Lower lobe of right lung (tissue), 2 donors: ENCODE measurements at regions not wholly inside any gene's neighbourhood (a gene's known extent, or its start where the extent isn't known, plus 50 kb on each side); places are given as distances from the start of the nearest gene placed in this dataset.

Source experiments
- ATAC-seq, 2 donors: fragments of 200-7000 bp; cut with Tn5 transposase; one replicate each; pipeline ENCODE4 v1.9.1; 2020 to 2022; ENCODE audit warnings: mild to moderate bottlenecking in 2 of 2, moderate library complexity in 2 of 2
- DNase-seq: peaks from one replicate; pipeline ENCODE4 v3.0.0-alpha.2; 2020
- H3K27ac ChIP-seq: fragments of 200-600 bp; one replicate; pipeline ENCODE4 v1.8.0; 2022
- H3K27me3 ChIP-seq: fragments of 200-600 bp; one replicate; pipeline ENCODE4 v1.8.0; 2022; ENCODE audit warnings: low read depth
- H3K36me3 ChIP-seq: fragments of 200-600 bp; one replicate; pipeline ENCODE4 v1.8.0; 2022; ENCODE audit warnings: mild to moderate bottlenecking
- H3K4me1 ChIP-seq: fragments of 200-600 bp; one replicate; pipeline ENCODE4 v1.8.0; 2022
- H3K4me3 ChIP-seq: fragments of 200-600 bp; one replicate; pipeline ENCODE4 v1.8.0; 2022; ENCODE audit warnings: mild to moderate bottlenecking
- H3K9me3 ChIP-seq: fragments of 200-600 bp; one replicate; pipeline ENCODE4 v1.8.0; 2022
- intact Hi-C: fragments of 100-400 bp; cut with DNase I; formaldehyde crosslinking; loops from one replicate; pipeline ENCODE4 v1.11.0; 2022
- TF ChIP-seq, protein P1 (sequence below): fragments of 200-600 bp; IDR thresholded peaks from one replicate; pipeline ENCODE4 v1.8.0; 2022; ENCODE audit warnings: antibody characterized with exemption, mild to moderate bottlenecking
- donor health status: DM: no; HTN: yes; CAD: no; lungs with severe emphysema.

DNA sequence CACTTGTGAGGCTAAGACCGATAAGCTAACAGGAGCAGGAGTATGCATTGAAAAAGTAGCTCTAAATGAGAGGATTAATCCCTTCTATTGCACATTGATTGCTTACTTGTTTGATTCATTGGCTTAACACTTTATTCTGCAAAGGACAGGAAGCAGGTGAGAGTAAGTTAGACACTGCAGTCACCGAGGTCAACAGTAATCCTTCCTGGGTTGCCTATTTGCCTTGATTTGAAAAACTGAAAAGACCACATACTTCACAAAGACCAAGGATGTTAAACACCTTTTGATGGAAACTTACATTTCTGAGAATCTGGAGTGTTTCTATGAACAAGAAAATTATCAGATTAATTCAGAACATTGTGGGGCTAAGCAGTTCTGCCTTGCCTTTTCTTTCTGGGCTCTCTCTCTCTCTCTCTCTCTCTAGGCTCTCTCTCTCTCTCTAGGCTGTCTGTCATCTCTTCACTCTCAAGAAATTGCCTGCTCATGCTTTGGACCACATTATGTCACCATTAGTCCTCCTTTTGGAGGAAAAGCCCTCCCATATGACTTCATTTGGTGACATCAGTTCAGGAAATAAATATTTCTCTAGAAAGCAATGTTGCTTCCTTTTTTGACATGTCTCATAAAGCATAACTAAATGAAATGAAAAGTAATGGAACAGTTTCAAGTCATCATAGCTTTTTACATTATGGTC is 103.8 kb downstream of the TNFSF18 start:
- intact Hi-C loops: no loop called here
- TF ChIP-seq, protein P1, sequence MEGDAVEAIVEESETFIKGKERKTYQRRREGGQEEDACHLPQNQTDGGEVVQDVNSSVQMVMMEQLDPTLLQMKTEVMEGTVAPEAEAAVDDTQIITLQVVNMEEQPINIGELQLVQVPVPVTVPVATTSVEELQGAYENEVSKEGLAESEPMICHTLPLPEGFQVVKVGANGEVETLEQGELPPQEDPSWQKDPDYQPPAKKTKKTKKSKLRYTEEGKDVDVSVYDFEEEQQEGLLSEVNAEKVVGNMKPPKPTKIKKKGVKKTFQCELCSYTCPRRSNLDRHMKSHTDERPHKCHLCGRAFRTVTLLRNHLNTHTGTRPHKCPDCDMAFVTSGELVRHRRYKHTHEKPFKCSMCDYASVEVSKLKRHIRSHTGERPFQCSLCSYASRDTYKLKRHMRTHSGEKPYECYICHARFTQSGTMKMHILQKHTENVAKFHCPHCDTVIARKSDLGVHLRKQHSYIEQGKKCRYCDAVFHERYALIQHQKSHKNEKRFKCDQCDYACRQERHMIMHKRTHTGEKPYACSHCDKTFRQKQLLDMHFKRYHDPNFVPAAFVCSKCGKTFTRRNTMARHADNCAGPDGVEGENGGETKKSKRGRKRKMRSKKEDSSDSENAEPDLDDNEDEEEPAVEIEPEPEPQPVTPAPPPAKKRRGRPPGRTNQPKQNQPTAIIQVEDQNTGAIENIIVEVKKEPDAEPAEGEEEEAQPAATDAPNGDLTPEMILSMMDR: no peak
- no peaks in the 10 kb centered on the region for H3K27me3 ChIP-seq
- no peak overlapping the region for H3K4me3 ChIP-seq
- H3K27ac ChIP-seq: no peak overlapping the region
- no peak for DNase-seq
- no peaks in the 10 kb centered on the region for H3K4me1 ChIP-seq
- no peak for ATAC-seq
- no peaks in the 10 kb centered on the region for H3K9me3 ChIP-seq
- no peaks in the 10 kb centered on the region for H3K36me3 ChIP-seq

GRCh38 chr1:172948457-172948856 is 102.3 kb downstream of the TNFSF18 start:
- intact Hi-C loops: no loop called here
- Histone ChIP-seq H3K9me3 (no peaks in the 10 kb centered on the region), H3K27ac (no peak overlapping the region), H3K4me3 (no peak overlapping the region), H3K4me1 (peaks cover 3% of the 10 kb centered on the region), H3K27me3 (no peaks in the 10 kb centered on the region), H3K36me3 (no peaks in the 10 kb centered on the region)
- ATAC-seq: no peak
- no peak for DNase-seq
- TF ChIP-seq, protein P1: no peak

- intact Hi-C loops: no loop called here
These were observed 101.6 kb downstream of the TNFSF18 start for GRCh38 chr1:172949096-172949495.

DNA sequence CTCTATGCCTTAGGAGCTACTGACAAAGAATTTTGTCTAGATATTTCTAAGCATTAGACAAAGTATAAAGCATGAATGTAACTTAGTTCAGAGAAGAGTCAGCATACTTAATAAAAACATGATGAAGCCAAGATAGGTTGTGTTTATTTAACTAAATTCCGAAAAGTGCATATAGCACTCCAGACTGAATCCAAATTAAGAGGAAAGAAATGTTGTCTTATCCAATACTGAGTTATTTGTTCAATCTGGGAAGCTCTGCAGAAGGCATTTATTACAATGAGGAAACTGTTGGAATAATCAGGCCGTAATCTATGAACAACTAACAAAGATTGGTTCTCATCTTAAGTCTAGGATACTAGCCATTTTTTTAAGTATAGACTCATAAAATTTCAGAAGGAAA is 100.2 kb downstream of the TNFSF18 start:
- no peak overlapping the region for H3K27ac ChIP-seq
- H3K4me3 ChIP-seq: no peak overlapping the region
- H3K36me3 ChIP-seq: no peaks in the 10 kb centered on the region
- intact Hi-C loops: no loop called here
- TF ChIP-seq, protein P1: no peak
- H3K9me3 ChIP-seq: no peaks in the 10 kb centered on the region
- DNase-seq (no peak), ATAC-seq (no peak)
- H3K27me3 ChIP-seq: no peaks in the 10 kb centered on the region
- H3K4me1 ChIP-seq: peaks cover 3% of the 10 kb centered on the region

More at GRCh38 chr1:172949096-172949495, 101.6 kb downstream of the TNFSF18 start:
- H3K27ac ChIP-seq: no peak overlapping the region
- H3K36me3 ChIP-seq: no peaks in the 10 kb centered on the region
- TF ChIP-seq, protein P1: no peak
- no peaks in the 10 kb centered on the region for H3K9me3 ChIP-seq
- no peak overlapping the region for H3K4me3 ChIP-seq
- peaks cover 3% of the 10 kb centered on the region for H3K4me1 ChIP-seq
- ATAC-seq (no peak), DNase-seq (no peak)
- no peaks in the 10 kb centered on the region for H3K27me3 ChIP-seq

DNA sequence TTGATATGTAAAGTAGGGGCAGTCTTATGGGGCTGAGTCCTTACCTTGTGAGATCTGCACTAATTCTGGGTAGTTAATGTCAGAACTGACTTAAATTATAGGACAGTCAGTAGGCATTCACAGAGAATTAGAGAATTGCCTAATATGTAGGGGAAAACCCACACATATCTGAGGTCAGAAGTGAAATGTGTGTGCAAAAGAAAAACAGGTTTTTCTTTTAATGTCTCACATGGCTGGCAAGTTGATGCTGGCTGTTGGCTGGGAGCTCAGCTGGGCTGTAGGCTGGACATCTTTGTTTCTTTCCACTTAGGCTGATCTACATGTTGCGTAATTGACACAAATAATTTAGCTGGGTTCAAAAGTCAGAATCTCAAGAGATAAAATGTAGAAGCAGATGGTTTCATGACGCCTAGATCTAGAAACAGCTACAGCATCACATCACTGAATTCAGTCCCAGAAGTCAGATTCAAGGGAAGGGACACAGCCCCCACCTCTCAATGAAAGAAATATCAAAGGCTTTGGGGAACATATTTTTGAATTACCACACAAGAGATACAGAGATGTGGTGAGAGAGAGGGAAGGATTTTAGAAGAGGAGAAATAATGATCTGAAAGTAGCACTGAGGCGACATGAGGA is 98.9 kb downstream of the TNFSF18 start:
- H3K27me3 ChIP-seq: no peaks in the 10 kb centered on the region
- no peaks in the 10 kb centered on the region for H3K36me3 ChIP-seq
- TF ChIP-seq, protein P1: no peak
- peaks cover 3% of the 10 kb centered on the region for H3K4me1 ChIP-seq
- intact Hi-C loops: no loop called here
- no peak overlapping the region for H3K4me3 ChIP-seq
- no peak overlapping the region for H3K27ac ChIP-seq
- ATAC-seq (peak; percentile 48 to 59), DNase-seq (no peak)
- no peaks in the 10 kb centered on the region for H3K9me3 ChIP-seq
